H9 (cell line): ENCODE measurements at regions not wholly inside any gene's neighbourhood (a gene's known extent, or its start where the extent isn't known, plus 50 kb on each side); places are given as distances from the start of the nearest gene placed in this dataset.

Source experiments
- DNase-seq: peaks from one replicate; pipeline ENCODE4 v3.0.0-alpha.2; 2017
- H2AFZ ChIP-seq: one replicate; pipeline ENCODE4 v1.6.1; 2013; ENCODE audit warnings: mild to moderate bottlenecking, low read length, control low read depth, moderate library complexity
- H2AK5ac ChIP-seq: 2 replicates; pipeline ENCODE4 v1.6.1; 2013; ENCODE audit warnings: low read length, control low read depth, mixed read lengths; ENCODE audit not compliant: insufficient read length
- H2BK120ac ChIP-seq: one replicate; pipeline ENCODE4 v1.6.1; 2013; ENCODE audit warnings: low read depth, mild to moderate bottlenecking, low read length, control low read depth, inconsistent platforms; ENCODE audit not compliant: poor library complexity, severe bottlenecking
- H2BK12ac ChIP-seq: 2 replicates; pipeline ENCODE4 v1.6.1; 2013; ENCODE audit warnings: low read length, control low read depth, mixed read lengths, low read depth; ENCODE audit not compliant: insufficient read length
- H2BK15ac ChIP-seq: 2 replicates; pipeline ENCODE4 v1.6.1; 2013; ENCODE audit warnings: low read depth, low read length, control low read depth
- H2BK20ac ChIP-seq: one replicate; pipeline ENCODE4 v1.6.1; 2013; ENCODE audit warnings: low read depth, mild to moderate bottlenecking, low read length, control low read depth, inconsistent platforms; ENCODE audit not compliant: poor library complexity, severe bottlenecking
- H2BK5ac ChIP-seq: 2 replicates; pipeline ENCODE4 v1.6.1; 2013; ENCODE audit warnings: low read length, control low read depth, mixed read lengths; ENCODE audit not compliant: insufficient read length
- H3K14ac ChIP-seq: 2 replicates; pipeline ENCODE4 v1.6.1; 2013; ENCODE audit warnings: low read length, control low read depth; ENCODE audit not compliant: insufficient read depth
- H3K18ac ChIP-seq: 2 replicates; pipeline ENCODE4 v1.6.1; 2013; ENCODE audit warnings: low read depth, mild to moderate bottlenecking, mixed read lengths, low read length, control low read depth; ENCODE audit not compliant: insufficient read length
- H3K23ac ChIP-seq: 2 replicates; pipeline ENCODE4 v1.6.1; 2013; ENCODE audit warnings: low read length, control low read depth, mixed read lengths, low read depth; ENCODE audit not compliant: insufficient read length
- H3K23me2 ChIP-seq: 2 replicates; pipeline ENCODE4 v1.6.1; 2013; ENCODE audit warnings: low read depth, mild to moderate bottlenecking, mixed read lengths, low read length, control low read depth; ENCODE audit not compliant: insufficient read length, poor library complexity, severe bottlenecking
- H3K27ac ChIP-seq: 2 replicates; pipeline ENCODE4 v1.5.1; 2013; ENCODE audit warnings: low read length, control low read depth, mixed read lengths, low read depth; ENCODE audit not compliant: insufficient read length
- H3K27me3 ChIP-seq: 2 replicates; pipeline ENCODE4 v1.6.1; 2013; ENCODE audit warnings: low read length, control low read depth, inconsistent platforms; ENCODE audit not compliant: insufficient read depth
- H3K4ac ChIP-seq: 2 replicates; pipeline ENCODE4 v1.6.1; 2013; ENCODE audit warnings: low read depth, mild to moderate bottlenecking, control low read depth, inconsistent platforms, low read length, moderate library complexity
- H3K4me1 ChIP-seq: 2 replicates; pipeline ENCODE4 v1.6.1; 2013; ENCODE audit warnings: low read length, control low read depth, inconsistent platforms; ENCODE audit not compliant: insufficient read depth
- H3K4me2 ChIP-seq: 2 replicates; pipeline ENCODE4 v1.6.1; 2013; ENCODE audit warnings: low read length, control low read depth, mixed read lengths; ENCODE audit not compliant: insufficient read length, insufficient read depth
- H3K56ac ChIP-seq: 2 replicates; pipeline ENCODE4 v1.6.1; 2013; ENCODE audit warnings: low read depth, mild to moderate bottlenecking, mixed read lengths, low read length, control low read depth; ENCODE audit not compliant: insufficient read length
- H3K79me1 ChIP-seq: 2 replicates; pipeline ENCODE4 v1.6.1; 2013; ENCODE audit warnings: low read depth, mild to moderate bottlenecking, moderate library complexity, low read length, control low read depth, inconsistent platforms; ENCODE audit not compliant: insufficient read depth, poor library complexity, severe bottlenecking
- H3K79me2 ChIP-seq: 2 replicates; pipeline ENCODE4 v1.6.1; 2013; ENCODE audit warnings: low read length, control low read depth, inconsistent platforms; ENCODE audit not compliant: insufficient read depth
- H3K9ac ChIP-seq: 2 replicates; pipeline ENCODE4 v1.6.1; 2013; ENCODE audit warnings: low read length, control low read depth, mixed read lengths; ENCODE audit not compliant: insufficient read length; ENCODE audit errors: extremely low read depth
- H3K9me3 ChIP-seq: one replicate; pipeline ENCODE4 v1.6.1; 2013; ENCODE audit warnings: low read depth, low read length, inconsistent platforms; ENCODE audit not compliant: control insufficient read depth
- H3T11ph ChIP-seq: one replicate; pipeline ENCODE4 v1.6.1; 2013; ENCODE audit warnings: mild to moderate bottlenecking, low read length, control low read depth, inconsistent platforms
- H4K20me1 ChIP-seq: one replicate; pipeline ENCODE4 v1.6.1; 2013; ENCODE audit not compliant: control insufficient read depth, insufficient read length, insufficient read depth
- H4K5ac ChIP-seq: 2 replicates; pipeline ENCODE4 v1.6.1; 2013; ENCODE audit warnings: low read depth, mild to moderate bottlenecking, mixed read lengths, low read length, control low read depth; ENCODE audit not compliant: insufficient read length
- H4K8ac ChIP-seq: replicated peaks from 2 replicates; pipeline ENCODE4 v1.6.1; 2013; ENCODE audit warnings: low read length, control low read depth, mixed read lengths, low read depth; ENCODE audit not compliant: insufficient read length
- H4K91ac ChIP-seq: 2 replicates; pipeline ENCODE4 v1.6.1; 2013; ENCODE audit warnings: low read depth, mild to moderate bottlenecking, moderate library complexity, mixed read lengths, low read length, control low read depth; ENCODE audit not compliant: insufficient read length
- H3K27ac Mint-ChIP-seq, 3 experiments: 2 replicates in 2 of 3; 3 replicates in 1 of 3; pipeline ENCODE4 v1.8.0; 2020 to 2021; ENCODE audit warnings: mixed read lengths in 3 of 3, mild to moderate bottlenecking in 1 of 3, moderate library complexity in 1 of 3
- H3K27me3 Mint-ChIP-seq: 2 replicates; pipeline ENCODE4 v1.8.0; 2021; ENCODE audit warnings: low read depth, mild to moderate bottlenecking, moderate library complexity, mixed read lengths
- H3K36me3 Mint-ChIP-seq, 3 experiments: 2 replicates in 2 of 3; 3 replicates in 1 of 3; pipeline ENCODE4 v1.8.0; 2020 to 2021; ENCODE audit warnings: low read depth in 3 of 3, mixed read lengths in 3 of 3; ENCODE audit not compliant: insufficient read depth in 1 of 3
- H3K4me1 Mint-ChIP-seq, 2 experiments: 2 replicates each; pipeline ENCODE4 v1.8.0; 2020; ENCODE audit warnings: mixed read lengths in 2 of 2
- H3K4me3 Mint-ChIP-seq, 2 experiments: 2 replicates in 1 of 2; 3 replicates in 1 of 2; pipeline ENCODE4 v1.8.0; 2020 to 2021; ENCODE audit warnings: mild to moderate bottlenecking in 2 of 2, mixed read lengths in 2 of 2, moderate library complexity in 1 of 2
- H3K9me3 Mint-ChIP-seq, 2 experiments: 2 replicates in 1 of 2; 3 replicates in 1 of 2; pipeline ENCODE4 v1.8.0; 2020; ENCODE audit warnings: mild to moderate bottlenecking in 2 of 2, mixed read lengths in 2 of 2, moderate library complexity in 1 of 2
- WGBS: extraction: QIAGEN DNeasy Blood & Tissue Kit; methylation state at CpG from one replicate; pipeline ENCODE4 v1.1.7; 2013; ENCODE audit warnings: missing lambda C conversion rate, low lambda C conversion rate, mixed read lengths; ENCODE audit not compliant: insufficient read length; ENCODE audit errors: extremely low coverage; 5-methylcytosine and 5-hydroxymethylcytosine counted together
- TF ChIP-seq, protein P1 (sequence below): fragments of 200-600 bp; sonication (generic); conservative IDR thresholded peaks from 3 replicates; pipeline ENCODE4 v1.8.0; 2021; ENCODE audit warnings: antibody characterized with exemption, mild to moderate bottlenecking

- H3T11ph ChIP-seq: no peak overlapping the region
- no CpG with 5 or more reads among the region's 1 CpG for WGBS
- no peak for DNase-seq
These were observed 351.3 kb downstream of the SLITRK1 start for GRCh38 chr13:83531022-83531421.

More at GRCh38 chr13:83531022-83531421, 351.3 kb downstream of the SLITRK1 start:
- Histone ChIP-seq H3K4me2 (no peak overlapping the region), H2BK12ac (no peak overlapping the region), H3K9me3 (no peaks in the 10 kb centered on the region), H3K18ac (no peak overlapping the region), H3K79me1 (no peaks in the 10 kb centered on the region), H2AFZ (no peak overlapping the region), H3K23me2 (no peaks in the 10 kb centered on the region), H2AK5ac (no peak overlapping the region), H4K20me1 (no peaks in the 10 kb centered on the region), H3K9ac (no peak overlapping the region), H3K27ac (no peak overlapping the region), H2BK15ac (no peak overlapping the region), H3K23ac (no peak overlapping the region), H2BK5ac (no peak overlapping the region), H4K5ac (no peak overlapping the region), H2BK20ac (no peak overlapping the region), H2BK120ac (no peak overlapping the region), H3K4ac (no peak overlapping the region), H4K8ac (no peak overlapping the region), H3K4me1 (no peaks in the 10 kb centered on the region), H3K14ac (no peak overlapping the region), H4K91ac (no peak overlapping the region), H3K56ac (no peak overlapping the region), H3K27me3 (no peaks in the 10 kb centered on the region), H3K79me2 (no peaks in the 10 kb centered on the region)
- Mint-ChIP-seq H3K36me3 (no peaks in the 10 kb centered on the region), H3K27ac (no peak overlapping the region), H3K4me3 (no peak overlapping the region), H3K4me1 (no peaks in the 10 kb centered on the region), H3K27me3 (no peaks in the 10 kb centered on the region), H3K9me3 (no peaks in the 10 kb centered on the region)
- TF ChIP-seq, protein P1, sequence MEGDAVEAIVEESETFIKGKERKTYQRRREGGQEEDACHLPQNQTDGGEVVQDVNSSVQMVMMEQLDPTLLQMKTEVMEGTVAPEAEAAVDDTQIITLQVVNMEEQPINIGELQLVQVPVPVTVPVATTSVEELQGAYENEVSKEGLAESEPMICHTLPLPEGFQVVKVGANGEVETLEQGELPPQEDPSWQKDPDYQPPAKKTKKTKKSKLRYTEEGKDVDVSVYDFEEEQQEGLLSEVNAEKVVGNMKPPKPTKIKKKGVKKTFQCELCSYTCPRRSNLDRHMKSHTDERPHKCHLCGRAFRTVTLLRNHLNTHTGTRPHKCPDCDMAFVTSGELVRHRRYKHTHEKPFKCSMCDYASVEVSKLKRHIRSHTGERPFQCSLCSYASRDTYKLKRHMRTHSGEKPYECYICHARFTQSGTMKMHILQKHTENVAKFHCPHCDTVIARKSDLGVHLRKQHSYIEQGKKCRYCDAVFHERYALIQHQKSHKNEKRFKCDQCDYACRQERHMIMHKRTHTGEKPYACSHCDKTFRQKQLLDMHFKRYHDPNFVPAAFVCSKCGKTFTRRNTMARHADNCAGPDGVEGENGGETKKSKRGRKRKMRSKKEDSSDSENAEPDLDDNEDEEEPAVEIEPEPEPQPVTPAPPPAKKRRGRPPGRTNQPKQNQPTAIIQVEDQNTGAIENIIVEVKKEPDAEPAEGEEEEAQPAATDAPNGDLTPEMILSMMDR: no peak
